ENCODE measurements at regions not wholly inside any gene's neighbourhood (a gene's known extent, or its start where the extent isn't known, plus 50 kb on each side); places are given as distances from the start of the nearest gene placed in this dataset.

- no peak for TF ChIP-seq CTCF (IDR thresholded peaks at IDR 0.05; ENCODE audit: low read depth, low read length)
- TF ChIP-seq POLR2A (IDR thresholded peaks at IDR 0.05; ENCODE audit: extremely low read depth, insufficient read length): no peak
Observed at GRCh38 chr1:21341517-21342078, 51.3 kb upstream of the ECE1 start.
